ENCODE measurements at regions not wholly inside any gene's neighbourhood (a gene's known extent, or its start where the extent isn't known, plus 50 kb on each side); places are given as distances from the start of the nearest gene placed in this dataset.

DNA sequence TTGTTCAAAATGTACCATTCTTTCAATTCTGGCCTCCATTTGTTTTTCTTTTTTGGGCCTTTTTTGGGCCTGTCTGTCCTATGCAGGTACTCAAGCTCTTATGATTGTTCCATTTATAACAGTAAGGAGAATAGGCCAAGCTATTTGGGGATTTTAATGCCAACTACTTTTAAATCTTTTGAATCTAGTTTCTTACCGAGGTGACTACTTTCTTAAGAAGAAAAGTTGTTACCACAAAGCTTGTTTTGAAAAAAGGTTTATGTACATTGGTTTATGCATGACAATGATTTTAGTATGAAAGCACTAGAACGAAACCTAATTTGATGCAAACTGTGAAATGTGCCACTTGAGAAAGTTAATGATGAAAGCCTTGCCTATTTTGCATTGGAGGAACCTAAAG, 98.3 kb upstream of the MTHFD1L start:
- no peak for TF ChIP-seq CREB5 (CRISPR knock-in tag; IDR thresholded peaks at IDR 0.05; ENCODE audit: low read depth)
- no peak for TF ChIP-seq ZNF565 (CRISPR knock-in tag; conservative IDR thresholded peaks at IDR 0.05; ENCODE audit: low read depth)
- TF ChIP-seq ZFP30 (CRISPR knock-in tag; IDR thresholded peaks at IDR 0.05), result no peak

All from SK-N-SH treated with all-trans-retinoic acid at 6 μM for 48 hours (cell line).